HT1080 (cell line): ENCODE measurements at regions not wholly inside any gene's neighbourhood (a gene's known extent, or its start where the extent isn't known, plus 50 kb on each side); places are given as distances from the start of the nearest gene placed in this dataset.
A peak's percentile ranks its signal among the peaks of the same experiment; 100 is the strongest.
"Not testable (repeated sequence)": the region's sequence is repeated elsewhere in the genome, so short reads cannot be mapped to it uniquely, and the experiment has no call there.

ENCODE experiments used
- DNase-seq: peaks from one replicate; pipeline ENCODE4 v3.0.0-alpha.2; 2015; ENCODE audit warnings: low read depth

- no peak for DNase-seq
These were observed 979.6 kb upstream of the POU3F4 start for GRCh38 chrX:82528525-82528924.

GRCh38 chrX:82534086-82534597 lies 973.9 kb upstream of the POU3F4 start:
- no peak for DNase-seq

GRCh38 chrX:82537205-82537604 lies 970.9 kb upstream of the POU3F4 start:
- not testable (repeated sequence) for DNase-seq

GRCh38 chrX:82541822-82542221 lies 966.3 kb upstream of the POU3F4 start:
- no peak for DNase-seq

GRCh38 chrX:82552201-82552600 lies 955.9 kb upstream of the POU3F4 start:
- DNase-seq = peak; percentile 43

GRCh38 chrX:82556588-82556987 lies 951.5 kb upstream of the POU3F4 start:
- DNase-seq = no peak

- no peak for DNase-seq
These were observed 922.2 kb upstream of the POU3F4 start for GRCh38 chrX:82585868-82586267.

GRCh38 chrX:82589410-82589809 lies 918.7 kb upstream of the POU3F4 start:
- DNase-seq = peak; percentile 11

- no peak for DNase-seq
These were observed 916.7 kb upstream of the POU3F4 start for GRCh38 chrX:82591421-82591820.

- no peak for DNase-seq
These were observed 881.1 kb upstream of the POU3F4 start for GRCh38 chrX:82626978-82627377.

- peak; percentile 8 for DNase-seq
These were observed 880.5 kb upstream of the POU3F4 start for GRCh38 chrX:82627568-82627967.

GRCh38 chrX:82648062-82648461 lies 860.0 kb upstream of the POU3F4 start:
- DNase-seq = peak; percentile 3

GRCh38 chrX:82649645-82650044 lies 858.4 kb upstream of the POU3F4 start:
- no peak for DNase-seq

GRCh38 chrX:82658492-82658891 lies 849.6 kb upstream of the POU3F4 start:
- DNase-seq = no peak

GRCh38 chrX:82666355-82666754 lies 841.7 kb upstream of the POU3F4 start:
- DNase-seq = no peak

GRCh38 chrX:82675104-82675503 lies 833.0 kb upstream of the POU3F4 start:
- no peak for DNase-seq

- DNase-seq = no peak
These were observed 831.7 kb upstream of the POU3F4 start for GRCh38 chrX:82676386-82676785.

GRCh38 chrX:82677286-82677685 lies 830.8 kb upstream of the POU3F4 start:
- DNase-seq = peak; percentile 2

GRCh38 chrX:82692991-82693390 lies 815.1 kb upstream of the POU3F4 start:
- DNase-seq = no peak

GRCh38 chrX:82695066-82695465 lies 813.0 kb upstream of the POU3F4 start:
- DNase-seq = no peak

GRCh38 chrX:82703551-82703950 lies 804.5 kb upstream of the POU3F4 start:
- DNase-seq = no peak

- DNase-seq = peak; percentile 18
These were observed 796.6 kb upstream of the POU3F4 start for GRCh38 chrX:82711457-82711856.

- no peak for DNase-seq
These were observed 786.2 kb upstream of the POU3F4 start for GRCh38 chrX:82721891-82722290.

- DNase-seq = no peak
These were observed 784.3 kb upstream of the POU3F4 start for GRCh38 chrX:82723806-82724205.
